ENCODE measurements at regions not wholly inside any gene's neighbourhood (a gene's known extent, or its start where the extent isn't known, plus 50 kb on each side); places are given as distances from the start of the nearest gene placed in this dataset.

DNA sequence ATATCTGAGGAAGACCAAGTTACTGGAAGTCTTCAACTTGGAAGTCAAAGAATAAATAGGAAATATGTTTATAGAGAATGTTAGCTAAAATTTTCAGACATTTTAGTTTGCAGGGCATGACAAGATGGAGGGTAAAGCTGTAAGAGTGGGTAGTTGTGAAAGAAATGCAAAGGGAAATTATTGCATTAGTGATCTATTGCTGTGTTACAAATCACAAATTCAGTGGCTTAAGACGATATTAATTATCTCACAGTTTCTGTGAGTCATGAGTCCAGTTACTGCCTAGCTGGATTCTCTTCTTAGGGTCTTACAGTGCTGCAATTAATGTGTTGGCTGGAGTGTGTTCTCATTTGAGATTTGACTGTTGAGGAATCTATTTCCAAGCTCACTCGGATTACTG, 62.9 kb upstream of the CAMK2D start:
- ATAC-seq: no peak

DNA sequence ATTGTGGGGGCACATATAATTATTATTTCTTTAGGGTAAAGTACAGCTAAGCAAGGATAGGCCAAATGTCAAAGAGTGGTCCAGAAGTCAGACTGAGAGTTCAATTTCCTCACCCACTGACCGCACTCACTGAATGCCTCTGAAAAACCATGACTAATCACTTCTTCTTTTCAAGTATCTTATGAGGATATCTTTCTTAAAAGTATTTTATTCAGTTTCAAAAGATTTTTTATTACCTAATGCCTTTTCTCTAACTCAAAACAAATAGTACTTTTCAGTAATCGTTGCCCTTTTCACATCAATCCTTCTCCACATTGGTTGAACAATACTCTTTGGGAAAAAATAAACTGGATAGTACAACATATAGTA, 61.7 kb upstream of the CAMK2D start:
- no peak for ATAC-seq
- TF ChIP-seq ZNF8 (CRISPR knock-in tag; IDR thresholded peaks at IDR 0.05) (no peak), ZFP3 (CRISPR knock-in tag; IDR thresholded peaks at IDR 0.05) (no peak), GLIS3 (CRISPR knock-in tag; IDR thresholded peaks at IDR 0.05) (no peak), OSR1 (CRISPR knock-in tag; IDR thresholded peaks at IDR 0.05) (no peak), ARNTL (CRISPR knock-in tag; IDR thresholded peaks at IDR 0.05; ENCODE audit: borderline replicate concordance, low read depth) (no peak), ESRRG (CRISPR knock-in tag; IDR thresholded peaks at IDR 0.05) (no peak), BACH2 (CRISPR knock-in tag; IDR thresholded peaks at IDR 0.05; ENCODE audit: borderline replicate concordance) (no peak), CSDC2 (CRISPR knock-in tag; IDR thresholded peaks at IDR 0.05) (no peak), ZC3H10 (CRISPR knock-in tag; IDR thresholded peaks at IDR 0.05) (no peak)
- TF ChIP-seq, protein P1, sequence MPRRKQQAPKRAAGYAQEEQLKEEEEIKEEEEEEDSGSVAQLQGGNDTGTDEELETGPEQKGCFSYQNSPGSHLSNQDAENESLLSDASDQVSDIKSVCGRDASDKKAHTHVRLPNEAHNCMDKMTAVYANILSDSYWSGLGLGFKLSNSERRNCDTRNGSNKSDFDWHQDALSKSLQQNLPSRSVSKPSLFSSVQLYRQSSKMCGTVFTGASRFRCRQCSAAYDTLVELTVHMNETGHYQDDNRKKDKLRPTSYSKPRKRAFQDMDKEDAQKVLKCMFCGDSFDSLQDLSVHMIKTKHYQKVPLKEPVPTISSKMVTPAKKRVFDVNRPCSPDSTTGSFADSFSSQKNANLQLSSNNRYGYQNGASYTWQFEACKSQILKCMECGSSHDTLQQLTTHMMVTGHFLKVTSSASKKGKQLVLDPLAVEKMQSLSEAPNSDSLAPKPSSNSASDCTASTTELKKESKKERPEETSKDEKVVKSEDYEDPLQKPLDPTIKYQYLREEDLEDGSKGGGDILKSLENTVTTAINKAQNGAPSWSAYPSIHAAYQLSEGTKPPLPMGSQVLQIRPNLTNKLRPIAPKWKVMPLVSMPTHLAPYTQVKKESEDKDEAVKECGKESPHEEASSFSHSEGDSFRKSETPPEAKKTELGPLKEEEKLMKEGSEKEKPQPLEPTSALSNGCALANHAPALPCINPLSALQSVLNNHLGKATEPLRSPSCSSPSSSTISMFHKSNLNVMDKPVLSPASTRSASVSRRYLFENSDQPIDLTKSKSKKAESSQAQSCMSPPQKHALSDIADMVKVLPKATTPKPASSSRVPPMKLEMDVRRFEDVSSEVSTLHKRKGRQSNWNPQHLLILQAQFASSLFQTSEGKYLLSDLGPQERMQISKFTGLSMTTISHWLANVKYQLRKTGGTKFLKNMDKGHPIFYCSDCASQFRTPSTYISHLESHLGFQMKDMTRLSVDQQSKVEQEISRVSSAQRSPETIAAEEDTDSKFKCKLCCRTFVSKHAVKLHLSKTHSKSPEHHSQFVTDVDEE (CRISPR knock-in tag; IDR thresholded peaks at IDR 0.05): no peak
- TF ChIP-seq, protein P2, sequence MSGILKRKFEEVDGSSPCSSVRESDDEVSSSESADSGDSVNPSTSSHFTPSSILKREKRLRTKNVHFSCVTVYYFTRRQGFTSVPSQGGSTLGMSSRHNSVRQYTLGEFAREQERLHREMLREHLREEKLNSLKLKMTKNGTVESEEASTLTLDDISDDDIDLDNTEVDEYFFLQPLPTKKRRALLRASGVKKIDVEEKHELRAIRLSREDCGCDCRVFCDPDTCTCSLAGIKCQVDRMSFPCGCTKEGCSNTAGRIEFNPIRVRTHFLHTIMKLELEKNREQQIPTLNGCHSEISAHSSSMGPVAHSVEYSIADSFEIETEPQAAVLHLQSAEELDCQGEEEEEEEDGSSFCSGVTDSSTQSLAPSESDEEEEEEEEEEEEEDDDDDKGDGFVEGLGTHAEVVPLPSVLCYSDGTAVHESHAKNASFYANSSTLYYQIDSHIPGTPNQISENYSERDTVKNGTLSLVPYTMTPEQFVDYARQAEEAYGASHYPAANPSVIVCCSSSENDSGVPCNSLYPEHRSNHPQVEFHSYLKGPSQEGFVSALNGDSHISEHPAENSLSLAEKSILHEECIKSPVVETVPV (CRISPR knock-in tag; IDR thresholded peaks at IDR 0.05): no peak
- TF ChIP-seq, protein P3, sequence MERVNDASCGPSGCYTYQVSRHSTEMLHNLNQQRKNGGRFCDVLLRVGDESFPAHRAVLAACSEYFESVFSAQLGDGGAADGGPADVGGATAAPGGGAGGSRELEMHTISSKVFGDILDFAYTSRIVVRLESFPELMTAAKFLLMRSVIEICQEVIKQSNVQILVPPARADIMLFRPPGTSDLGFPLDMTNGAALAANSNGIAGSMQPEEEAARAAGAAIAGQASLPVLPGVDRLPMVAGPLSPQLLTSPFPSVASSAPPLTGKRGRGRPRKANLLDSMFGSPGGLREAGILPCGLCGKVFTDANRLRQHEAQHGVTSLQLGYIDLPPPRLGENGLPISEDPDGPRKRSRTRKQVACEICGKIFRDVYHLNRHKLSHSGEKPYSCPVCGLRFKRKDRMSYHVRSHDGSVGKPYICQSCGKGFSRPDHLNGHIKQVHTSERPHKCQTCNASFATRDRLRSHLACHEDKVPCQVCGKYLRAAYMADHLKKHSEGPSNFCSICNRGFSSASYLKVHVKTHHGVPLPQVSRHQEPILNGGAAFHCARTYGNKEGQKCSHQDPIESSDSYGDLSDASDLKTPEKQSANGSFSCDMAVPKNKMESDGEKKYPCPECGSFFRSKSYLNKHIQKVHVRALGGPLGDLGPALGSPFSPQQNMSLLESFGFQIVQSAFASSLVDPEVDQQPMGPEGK (CRISPR knock-in tag; IDR thresholded peaks at IDR 0.05; ENCODE audit: borderline replicate concordance): no peak
- TF ChIP-seq, protein P4, sequence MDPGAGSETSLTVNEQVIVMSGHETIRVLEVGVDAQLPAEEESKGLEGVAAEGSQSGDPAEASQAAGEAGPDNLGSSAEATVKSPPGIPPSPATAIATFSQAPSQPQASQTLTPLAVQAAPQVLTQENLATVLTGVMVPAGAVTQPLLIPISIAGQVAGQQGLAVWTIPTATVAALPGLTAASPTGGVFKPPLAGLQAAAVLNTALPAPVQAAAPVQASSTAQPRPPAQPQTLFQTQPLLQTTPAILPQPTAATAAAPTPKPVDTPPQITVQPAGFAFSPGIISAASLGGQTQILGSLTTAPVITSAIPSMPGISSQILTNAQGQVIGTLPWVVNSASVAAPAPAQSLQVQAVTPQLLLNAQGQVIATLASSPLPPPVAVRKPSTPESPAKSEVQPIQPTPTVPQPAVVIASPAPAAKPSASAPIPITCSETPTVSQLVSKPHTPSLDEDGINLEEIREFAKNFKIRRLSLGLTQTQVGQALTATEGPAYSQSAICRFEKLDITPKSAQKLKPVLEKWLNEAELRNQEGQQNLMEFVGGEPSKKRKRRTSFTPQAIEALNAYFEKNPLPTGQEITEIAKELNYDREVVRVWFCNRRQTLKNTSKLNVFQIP (CRISPR knock-in tag; IDR thresholded peaks at IDR 0.05; ENCODE audit: borderline replicate concordance, low read depth): no peak

More for the DNA sequence above, 62.9 kb upstream of the CAMK2D start:
- TF ChIP-seq ZFP30 (CRISPR knock-in tag; IDR thresholded peaks at IDR 0.05) (no peak), ZNF565 (CRISPR knock-in tag; conservative IDR thresholded peaks at IDR 0.05; ENCODE audit: low read depth) (no peak), OSR1 (CRISPR knock-in tag; IDR thresholded peaks at IDR 0.05) (no peak), BACH2 (CRISPR knock-in tag; IDR thresholded peaks at IDR 0.05; ENCODE audit: borderline replicate concordance) (no peak), TOX (CRISPR knock-in tag; IDR thresholded peaks at IDR 0.05; ENCODE audit: borderline replicate concordance) (no peak), ZNF8 (CRISPR knock-in tag; IDR thresholded peaks at IDR 0.05) (no peak), TCF4 (CRISPR knock-in tag; IDR thresholded peaks at IDR 0.05; ENCODE audit: borderline replicate concordance) (no peak), ESRRG (CRISPR knock-in tag; IDR thresholded peaks at IDR 0.05) (no peak), ZFP3 (CRISPR knock-in tag; IDR thresholded peaks at IDR 0.05) (no peak), CSDC2 (CRISPR knock-in tag; IDR thresholded peaks at IDR 0.05) (no peak), RARB (CRISPR knock-in tag; IDR thresholded peaks at IDR 0.05) (no peak), ARNTL (CRISPR knock-in tag; IDR thresholded peaks at IDR 0.05; ENCODE audit: borderline replicate concordance, low read depth) (no peak), GLIS3 (CRISPR knock-in tag; IDR thresholded peaks at IDR 0.05) (no peak), PPARA (CRISPR knock-in tag; IDR thresholded peaks at IDR 0.05; ENCODE audit: borderline replicate concordance) (no peak), ISL1 (CRISPR knock-in tag; IDR thresholded peaks at IDR 0.05) (no peak), ZC3H10 (CRISPR knock-in tag; IDR thresholded peaks at IDR 0.05) (no peak)
- TF ChIP-seq, protein P1 (CRISPR knock-in tag; IDR thresholded peaks at IDR 0.05): no peak
- TF ChIP-seq, protein P4 (CRISPR knock-in tag; IDR thresholded peaks at IDR 0.05; ENCODE audit: borderline replicate concordance, low read depth): no peak
- TF ChIP-seq, protein P2 (CRISPR knock-in tag; IDR thresholded peaks at IDR 0.05): no peak
- TF ChIP-seq, protein P3 (CRISPR knock-in tag; IDR thresholded peaks at IDR 0.05; ENCODE audit: borderline replicate concordance): no peak
